Type B pancreatic cell (in vitro differentiated cells): ENCODE measurements at regions not wholly inside any gene's neighbourhood (a gene's known extent, or its start where the extent isn't known, plus 50 kb on each side); places are given as distances from the start of the nearest gene placed in this dataset.

Experiments used
- DNase-seq: peaks from one replicate; pipeline ENCODE4 v3.0.0; 2021; ENCODE audit warnings: mixed read lengths; ENCODE audit not compliant: unreplicated experiment; ENCODE audit errors: extremely low spot score
- H3K27ac Mint-ChIP-seq: 2 replicates; pipeline ENCODE4 v1.8.0; 2021; ENCODE audit warnings: mild to moderate bottlenecking, mixed read lengths
- H3K27me3 Mint-ChIP-seq: 2 replicates; pipeline ENCODE4 v1.8.0; 2021; ENCODE audit warnings: mixed read lengths
- H3K36me3 Mint-ChIP-seq: 2 replicates; pipeline ENCODE4 v1.8.0; 2021; ENCODE audit warnings: mixed read lengths
- H3K4me1 Mint-ChIP-seq: one replicate; pipeline ENCODE4 v1.8.0; 2021; ENCODE audit warnings: mixed read lengths; ENCODE audit not compliant: unreplicated experiment
- H3K4me3 Mint-ChIP-seq: 2 replicates; pipeline ENCODE4 v1.8.0; 2021; ENCODE audit warnings: mild to moderate bottlenecking, mixed read lengths
- H3K9me3 Mint-ChIP-seq: 2 replicates; pipeline ENCODE4 v1.8.0; 2021; ENCODE audit warnings: mixed read lengths
- CTCF ChIP-seq: fragments of 200-600 bp; sonication (generic); conservative IDR thresholded peaks from 2 replicates; pipeline ENCODE4 v1.5.0; 2021; ENCODE audit warnings: antibody characterized with exemption, mild to moderate bottlenecking

GRCh38 chr5:39740404-39740803, 315.6 kb upstream of the DAB2 start:
- no peaks in the 10 kb centered on the region for H3K9me3 Mint-ChIP-seq
- DNase-seq, result no peak
- no peaks in the 10 kb centered on the region for H3K4me1 Mint-ChIP-seq
- TF ChIP-seq CTCF, result no peak
- no peaks in the 10 kb centered on the region for H3K27me3 Mint-ChIP-seq
- H3K4me3 Mint-ChIP-seq, result no peak overlapping the region
- no peaks in the 10 kb centered on the region for H3K36me3 Mint-ChIP-seq
- H3K27ac Mint-ChIP-seq, result no peak overlapping the region

- no peak overlapping the region for H3K4me3 Mint-ChIP-seq
- no peaks in the 10 kb centered on the region for H3K27me3 Mint-ChIP-seq
- no peak for TF ChIP-seq CTCF
- no peaks in the 10 kb centered on the region for H3K36me3 Mint-ChIP-seq
- DNase-seq, result no peak
- H3K27ac Mint-ChIP-seq, result no peak overlapping the region
- H3K4me1 Mint-ChIP-seq, result no peaks in the 10 kb centered on the region
- no peaks in the 10 kb centered on the region for H3K9me3 Mint-ChIP-seq
Measured at GRCh38 chr5:39732166-39732565, 307.4 kb upstream of the DAB2 start.

DNA sequence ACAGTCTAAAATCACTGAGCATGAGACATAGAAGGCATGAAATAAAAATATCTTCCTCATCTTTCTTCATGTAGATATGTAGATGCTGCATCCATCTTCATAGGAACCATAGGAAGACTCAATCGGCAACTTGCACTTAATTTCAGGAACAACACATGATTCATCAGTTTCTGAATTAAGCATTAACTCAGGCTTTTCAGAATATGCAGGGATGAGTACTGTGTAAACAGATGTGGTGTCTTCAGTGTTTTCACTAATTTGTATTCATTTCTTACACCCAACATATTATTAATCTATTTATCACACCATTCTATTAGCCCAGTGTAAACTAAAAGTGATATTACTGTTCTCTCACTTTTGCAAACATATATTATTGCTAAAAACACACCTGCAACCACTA, 305.9 kb upstream of the DAB2 start:
- Mint-ChIP-seq H3K4me1 (no peaks in the 10 kb centered on the region), H3K9me3 (no peaks in the 10 kb centered on the region), H3K36me3 (no peaks in the 10 kb centered on the region), H3K27ac (no peak overlapping the region), H3K4me3 (no peak overlapping the region), H3K27me3 (no peaks in the 10 kb centered on the region)
- no peak for DNase-seq
- TF ChIP-seq CTCF, result no peak

DNA sequence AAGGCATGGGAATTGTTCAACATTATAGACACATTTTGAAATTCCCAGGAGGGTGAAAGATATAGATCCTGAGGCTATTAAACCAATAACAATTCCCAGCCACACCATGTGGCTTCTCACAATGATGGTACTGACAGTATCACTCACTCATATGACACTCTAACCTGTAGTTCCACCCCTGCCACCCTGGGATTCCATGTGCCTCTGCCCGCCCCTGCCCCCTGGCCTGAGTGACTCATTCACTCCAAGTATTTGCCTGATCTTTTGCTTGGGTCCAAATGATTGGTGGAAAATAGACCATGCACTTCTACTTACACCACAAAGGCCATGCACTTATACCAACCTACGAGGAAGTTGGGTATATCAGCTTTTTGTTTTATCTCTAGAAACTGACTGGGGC, 305.2 kb upstream of the DAB2 start:
- no peak for TF ChIP-seq CTCF
- no peak for DNase-seq
- H3K4me3 Mint-ChIP-seq, result no peak overlapping the region
- H3K36me3 Mint-ChIP-seq, result no peaks in the 10 kb centered on the region
- no peaks in the 10 kb centered on the region for H3K27me3 Mint-ChIP-seq
- no peak overlapping the region for H3K27ac Mint-ChIP-seq
- no peaks in the 10 kb centered on the region for H3K9me3 Mint-ChIP-seq
- no peaks in the 10 kb centered on the region for H3K4me1 Mint-ChIP-seq

DNA sequence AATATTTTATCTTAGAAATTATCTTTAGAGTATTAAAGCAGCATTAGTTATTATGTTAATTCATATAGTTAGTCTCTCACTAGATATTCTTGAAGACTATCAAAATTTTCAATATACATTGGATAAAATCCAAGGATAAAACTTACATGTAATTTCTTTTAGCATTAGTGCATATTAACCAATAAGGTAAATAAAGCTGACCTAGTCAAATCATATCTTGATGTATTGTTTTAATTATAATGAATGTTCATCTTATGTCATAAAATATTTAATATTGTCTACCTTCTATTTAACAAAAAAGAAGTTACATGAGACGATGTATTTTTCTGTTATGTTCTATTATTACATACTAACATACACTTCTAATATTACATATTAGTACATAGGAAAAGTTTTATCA, 301.7 kb upstream of the DAB2 start:
- no peaks in the 10 kb centered on the region for H3K36me3 Mint-ChIP-seq
- no peak for DNase-seq
- H3K9me3 Mint-ChIP-seq, result no peaks in the 10 kb centered on the region
- no peak overlapping the region for H3K27ac Mint-ChIP-seq
- no peak overlapping the region for H3K4me3 Mint-ChIP-seq
- H3K27me3 Mint-ChIP-seq, result no peaks in the 10 kb centered on the region
- TF ChIP-seq CTCF, result no peak
- H3K4me1 Mint-ChIP-seq, result no peaks in the 10 kb centered on the region

DNA sequence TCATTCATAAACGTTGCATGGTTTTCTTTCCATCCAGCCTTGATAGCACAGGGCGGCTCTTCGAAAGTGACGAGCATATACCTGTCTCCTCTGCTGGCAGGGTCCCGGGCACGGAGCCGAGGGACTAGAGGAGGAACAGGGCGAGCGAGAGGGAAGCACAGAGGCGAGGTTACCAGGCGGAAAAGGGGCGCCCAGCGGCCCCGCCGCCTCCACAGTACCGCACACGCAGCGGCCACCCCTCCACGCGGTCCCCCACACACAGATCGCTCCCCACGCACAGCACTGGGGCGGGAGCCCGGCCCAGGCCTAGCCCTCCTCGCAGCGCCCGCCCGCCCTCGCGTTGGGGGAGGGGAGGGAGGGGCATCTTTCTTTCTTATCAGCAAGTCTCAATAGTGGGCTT, 296.6 kb upstream of the DAB2 start:
- no peak for DNase-seq
- Mint-ChIP-seq H3K4me3 (no peak overlapping the region), H3K27me3 (no peaks in the 10 kb centered on the region), H3K27ac (no peak overlapping the region), H3K36me3 (no peaks in the 10 kb centered on the region), H3K9me3 (no peaks in the 10 kb centered on the region), H3K4me1 (no peaks in the 10 kb centered on the region)
- no peak for TF ChIP-seq CTCF
